Middle frontal gyrus (tissue), 1 donor: ENCODE measurements at regions not wholly inside any gene's neighbourhood (a gene's known extent, or its start where the extent isn't known, plus 50 kb on each side); places are given as distances from the start of the nearest gene placed in this dataset.
A peak's percentile ranks its signal among the peaks of the same experiment; 100 is the strongest.
"Not testable (repeated sequence)": the region's sequence is repeated elsewhere in the genome, so short reads cannot be mapped to it uniquely, and the experiment has no call there.

Experiments used
- DNase-seq: peaks from one replicate; pipeline ENCODE4 v3.0.0-alpha.2; 2015; ENCODE audit warnings: low spot score; ENCODE audit errors: extremely low spot score

DNA sequence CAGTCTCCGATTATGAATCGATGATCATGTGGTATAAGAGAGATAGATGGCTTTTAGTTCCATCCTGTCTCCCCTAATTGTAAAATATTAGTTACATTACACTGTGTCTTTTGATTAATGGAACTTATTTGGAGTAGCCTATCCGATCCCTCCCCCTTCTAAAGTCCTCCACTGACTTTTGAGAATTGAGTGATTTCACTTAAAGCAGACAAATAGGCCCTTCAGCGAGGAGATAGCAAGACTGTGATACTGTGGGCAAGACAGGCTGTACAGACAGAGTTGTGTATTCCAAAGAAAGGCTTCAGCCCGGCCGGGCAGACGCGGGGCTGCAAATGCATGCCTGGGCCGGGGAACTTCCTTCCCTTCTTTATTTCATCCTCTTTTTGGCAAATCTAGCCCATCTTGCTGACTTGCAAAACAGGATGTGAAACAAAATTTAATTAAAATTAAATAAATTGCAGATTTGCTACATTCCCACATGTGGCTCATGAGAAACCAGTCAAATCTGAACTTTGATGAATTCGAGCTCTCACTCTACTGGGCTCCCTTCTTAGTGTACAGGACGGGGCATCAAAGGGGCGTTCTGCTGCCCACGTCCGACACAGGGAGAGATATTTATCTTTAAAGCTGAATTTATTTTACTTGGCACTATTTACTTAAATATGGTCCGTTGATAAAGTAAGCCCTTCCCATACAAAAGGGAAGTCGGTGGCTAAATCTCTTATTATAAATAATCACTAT lies 314.8 kb downstream of the ZNF536 start:
- no peak for DNase-seq

DNA sequence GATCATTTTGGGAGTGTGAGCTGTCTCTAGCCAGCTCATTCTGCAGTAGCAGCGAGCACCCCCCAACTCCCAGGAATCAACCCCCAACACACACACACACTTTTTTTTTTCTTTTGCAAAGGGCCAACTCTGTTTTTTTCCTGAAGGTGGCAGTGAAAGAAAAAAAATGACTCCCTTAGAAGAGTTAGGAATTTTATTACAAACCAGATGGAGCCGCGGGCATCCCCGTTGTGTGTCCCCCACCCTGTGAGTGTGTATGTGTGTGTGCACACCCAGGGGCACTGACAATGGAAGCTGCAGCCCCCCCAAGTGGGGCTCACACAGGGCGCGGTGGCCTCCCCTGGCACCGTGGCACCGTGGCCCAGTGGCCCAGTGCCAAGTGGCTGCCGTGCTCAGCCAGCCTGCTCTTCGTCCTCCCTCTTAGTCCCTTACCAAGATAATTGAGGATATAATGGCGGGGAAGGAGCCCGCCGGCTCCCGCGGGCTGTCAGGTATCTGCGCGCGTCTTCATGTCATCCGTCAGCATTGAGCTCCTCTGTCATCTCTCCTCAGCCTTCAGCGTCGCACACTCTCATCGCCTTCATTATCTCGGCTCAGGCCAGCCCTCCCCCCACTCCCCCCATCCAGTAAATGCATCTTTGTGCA lies 314.1 kb downstream of the ZNF536 start:
- DNase-seq: no peak

GRCh38 chr19:30685426-30686000 lies 313.3 kb downstream of the ZNF536 start:
- DNase-seq: no peak

DNA sequence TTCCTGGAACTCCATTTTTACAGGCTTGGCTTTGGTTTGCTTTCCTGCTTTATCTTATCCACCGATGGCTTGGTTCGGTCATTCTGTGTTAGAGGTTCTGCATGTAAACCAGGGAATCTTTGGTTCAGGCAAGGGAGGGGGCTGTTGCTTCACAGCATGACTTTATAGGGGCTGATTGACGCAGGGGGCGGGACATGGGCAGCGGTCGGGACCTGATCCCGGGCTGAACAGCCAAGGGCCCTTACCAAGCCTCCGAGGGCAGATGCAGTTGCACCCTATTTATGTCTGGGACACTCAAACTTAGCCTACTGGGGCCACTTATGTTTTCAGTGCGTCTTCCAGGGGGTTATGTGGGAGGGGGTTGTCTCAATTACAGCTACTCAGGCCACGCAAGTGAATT lies 312.4 kb downstream of the ZNF536 start:
- no peak for DNase-seq

DNA sequence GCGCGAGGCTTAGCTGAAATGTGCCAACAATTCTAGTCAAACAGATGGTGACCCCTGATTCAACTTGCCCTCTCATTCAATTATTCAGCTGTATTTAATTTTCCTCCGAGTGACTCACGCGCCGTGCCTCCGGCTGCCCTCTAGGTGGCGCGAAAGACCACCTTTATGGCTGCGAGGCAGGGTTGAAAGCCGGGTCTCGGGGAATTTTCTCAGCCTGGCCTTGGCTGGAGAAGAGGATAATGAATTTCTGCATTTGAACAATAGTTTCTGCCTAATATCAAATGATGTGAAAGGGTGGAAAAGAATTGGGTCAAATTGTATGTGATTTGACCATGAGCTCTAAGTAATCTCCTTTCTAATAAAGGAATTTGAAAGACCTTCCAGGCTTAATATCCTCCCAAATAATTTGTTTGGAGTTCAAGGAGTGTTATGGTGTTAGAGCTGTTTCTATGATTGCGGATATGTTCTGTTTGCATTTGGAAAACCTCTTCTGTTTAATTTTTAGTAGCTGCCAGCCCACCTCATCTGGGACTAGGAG lies 310.9 kb downstream of the ZNF536 start:
- peak; percentile 73 for DNase-seq

- no peak for DNase-seq
These were observed 310.2 kb downstream of the ZNF536 start for GRCh38 chr19:30682146-30682998.

DNA sequence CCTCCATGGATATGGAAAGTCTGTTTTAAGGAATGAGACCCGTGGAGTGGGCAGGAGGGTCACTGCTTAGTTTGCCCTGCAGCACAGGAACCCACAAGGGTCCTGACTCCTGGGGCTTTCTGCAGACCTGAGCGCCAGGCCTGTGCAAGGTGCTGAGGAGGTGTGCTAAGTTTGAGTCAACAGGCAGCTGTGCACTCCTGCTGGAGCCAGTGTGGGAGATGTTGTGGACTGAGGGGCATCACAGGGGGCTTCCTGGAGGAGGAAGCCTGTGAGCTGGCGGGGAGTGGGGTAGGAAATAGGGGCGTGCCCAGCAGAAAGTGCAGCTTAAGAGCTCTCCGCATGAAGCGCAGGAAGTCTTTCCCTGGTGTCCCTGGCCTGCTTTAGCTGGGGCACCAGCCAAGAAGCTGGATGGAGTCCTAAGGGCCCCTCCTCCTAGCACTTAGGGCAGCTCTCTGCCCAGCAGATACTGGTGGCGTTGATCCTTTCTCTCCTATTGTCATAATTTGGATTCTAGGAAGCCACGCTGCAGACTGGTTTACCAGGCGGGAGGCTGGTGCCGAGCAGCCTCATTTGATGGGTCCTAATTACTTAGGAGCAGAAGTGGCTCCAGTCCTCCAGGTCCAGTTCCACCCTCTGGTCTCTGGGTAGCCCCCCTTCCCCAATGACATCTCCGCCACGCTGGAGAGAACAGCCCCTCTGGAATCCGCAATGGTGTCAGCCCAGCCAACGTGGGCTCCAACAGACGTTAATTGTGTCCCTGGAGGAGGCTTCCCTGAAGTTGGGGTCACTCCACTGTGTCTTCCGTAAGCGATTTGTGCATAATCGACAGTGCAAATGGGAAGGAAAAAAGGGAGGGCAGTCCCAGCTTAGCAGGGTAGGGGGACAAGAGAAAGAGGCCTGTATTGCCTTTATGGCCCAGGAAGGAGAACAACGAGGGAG lies 309.2 kb downstream of the ZNF536 start:
- no peak for DNase-seq

DNA sequence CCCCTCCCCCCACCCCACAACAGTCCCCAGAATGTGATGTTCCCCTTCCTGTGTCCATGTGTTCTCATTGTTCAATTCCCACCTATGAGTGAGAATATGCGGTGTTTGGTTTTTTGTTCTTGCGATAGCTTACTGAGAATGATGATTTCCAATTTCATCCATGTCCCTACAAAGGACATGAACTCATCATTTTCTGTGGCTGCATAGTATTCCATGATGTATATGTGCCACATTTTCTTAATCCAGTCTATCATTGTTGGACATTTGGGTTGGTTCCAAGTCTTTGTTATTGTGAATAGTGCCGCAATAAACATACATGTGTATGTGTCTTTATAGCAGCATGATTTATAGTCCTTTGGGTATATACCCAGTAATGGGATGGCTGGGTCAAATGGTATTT lies 308.2 kb downstream of the ZNF536 start:
- not testable (repeated sequence) for DNase-seq

GRCh38 chr19:30679789-30680188 lies 307.6 kb downstream of the ZNF536 start:
- no peak for DNase-seq

GRCh38 chr19:30679153-30679702 lies 307.0 kb downstream of the ZNF536 start:
- no peak for DNase-seq

DNA sequence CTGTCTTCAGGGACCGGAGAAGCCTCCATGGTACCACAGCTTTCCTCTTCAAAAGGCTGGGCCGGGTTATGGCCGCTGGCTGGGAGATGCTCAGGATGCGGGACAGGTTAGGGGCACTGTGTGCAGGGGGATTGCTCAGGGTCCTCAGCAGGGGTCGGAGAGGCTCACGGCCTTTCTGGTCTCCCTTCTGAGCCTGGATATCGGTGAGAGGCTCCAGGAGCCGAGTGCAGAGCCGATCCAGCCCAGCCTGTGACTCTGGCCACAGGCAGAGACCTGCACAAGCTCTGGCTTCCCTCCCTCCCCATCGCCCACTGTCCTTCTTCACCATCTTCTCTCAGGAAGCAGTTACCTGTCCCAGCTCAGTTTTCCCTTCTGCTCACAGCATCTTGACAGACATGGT lies 306.0 kb downstream of the ZNF536 start:
- no peak for DNase-seq

DNA sequence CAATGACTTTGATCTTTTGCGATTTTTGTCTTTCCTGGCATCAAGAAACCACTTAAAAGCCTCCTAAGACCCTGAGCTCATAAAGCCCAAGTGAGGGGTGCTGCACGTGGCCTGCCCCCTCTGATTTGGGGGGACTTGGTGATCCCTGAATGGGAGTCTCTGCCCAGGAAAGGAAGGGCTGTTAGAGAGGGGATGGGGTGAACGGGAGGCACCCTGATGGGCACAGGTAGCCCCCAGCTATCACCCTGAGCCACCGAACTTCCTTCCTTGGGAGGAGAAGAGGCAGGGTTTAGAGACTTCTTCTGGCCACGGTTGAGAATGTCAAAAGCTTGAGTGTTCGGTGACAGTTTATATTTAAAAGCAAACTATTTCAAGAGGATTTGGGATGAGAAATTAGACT lies 305.5 kb downstream of the ZNF536 start:
- DNase-seq: no peak

DNA sequence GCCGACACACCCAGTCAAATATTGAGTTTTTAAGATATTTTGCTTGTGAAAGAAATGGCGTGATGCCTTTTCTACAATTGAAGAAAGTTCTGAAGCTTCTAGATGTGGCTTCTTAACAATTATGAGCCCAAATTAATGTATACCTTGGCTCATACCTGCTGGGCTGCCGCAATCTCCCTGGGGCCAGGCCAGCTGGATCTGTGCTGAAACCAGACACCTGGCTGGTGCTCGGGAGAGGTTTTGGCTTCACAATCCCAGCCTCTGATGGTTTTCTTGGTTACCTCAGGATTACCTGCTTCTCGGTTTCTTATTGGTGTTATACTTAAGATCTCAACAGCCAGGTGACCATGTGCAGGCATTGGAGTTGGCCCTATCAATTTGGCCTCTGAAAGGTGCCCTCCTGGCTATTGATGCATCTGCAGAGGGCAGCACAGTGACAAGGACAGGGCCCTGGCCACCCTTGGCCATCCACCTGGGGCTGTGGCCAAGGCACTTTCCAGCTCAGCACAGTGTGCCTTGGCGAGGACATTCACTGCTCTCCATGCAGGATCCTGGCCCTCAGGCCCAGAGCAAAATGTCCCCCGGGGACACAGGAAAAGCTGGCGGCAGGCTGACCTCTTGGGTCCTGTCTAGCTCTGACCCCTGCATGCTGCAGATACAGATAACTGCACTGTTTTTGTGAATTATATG lies 305.0 kb downstream of the ZNF536 start:
- no peak for DNase-seq

GRCh38 chr19:30675086-30675485 lies 302.9 kb downstream of the ZNF536 start:
- no peak for DNase-seq

DNA sequence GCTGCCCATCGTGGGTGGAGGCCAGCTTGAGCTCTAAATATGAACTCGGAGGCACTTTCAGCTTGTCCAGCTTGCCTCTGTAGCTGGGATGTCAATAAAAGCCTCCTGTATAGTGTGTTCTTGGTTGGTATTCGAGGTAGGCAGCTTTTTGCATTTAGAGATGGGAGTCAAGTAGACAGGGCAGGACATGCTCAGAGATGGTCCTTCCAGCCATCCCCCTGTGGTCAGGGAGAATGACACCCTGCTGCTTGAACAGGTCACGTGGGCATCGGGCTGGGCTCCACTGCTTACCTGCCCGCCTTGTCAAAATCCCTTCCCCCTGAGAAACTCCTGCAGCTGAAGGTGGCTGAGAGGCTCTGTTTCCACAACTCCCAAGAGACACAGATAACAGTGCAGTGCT lies 302.5 kb downstream of the ZNF536 start:
- no peak for DNase-seq

- no peak for DNase-seq
These were observed 301.2 kb downstream of the ZNF536 start for GRCh38 chr19:30673336-30673735.

GRCh38 chr19:30672926-30673325 lies 300.7 kb downstream of the ZNF536 start:
- no peak for DNase-seq

DNA sequence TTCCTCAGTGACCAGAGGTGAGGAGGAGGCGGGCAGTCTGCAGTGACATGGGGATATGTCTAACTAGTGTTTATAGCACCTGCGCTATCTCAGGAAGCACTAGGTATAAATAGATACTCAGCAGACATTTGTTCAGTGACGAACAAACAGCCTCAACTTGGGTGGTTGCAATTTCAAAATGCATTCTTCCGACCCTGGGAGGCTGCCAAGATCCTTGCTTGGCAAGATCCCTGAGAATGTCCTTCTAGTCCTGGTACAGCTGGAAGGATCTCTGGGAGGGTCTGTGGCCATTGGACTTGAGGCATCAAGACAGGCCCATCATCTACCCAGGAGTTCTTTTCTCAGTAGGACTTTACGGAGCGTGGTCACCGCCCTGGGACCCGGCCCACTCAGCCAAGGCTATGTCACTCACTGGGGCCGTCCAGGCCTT lies 299.5 kb downstream of the ZNF536 start:
- DNase-seq: no peak

DNA sequence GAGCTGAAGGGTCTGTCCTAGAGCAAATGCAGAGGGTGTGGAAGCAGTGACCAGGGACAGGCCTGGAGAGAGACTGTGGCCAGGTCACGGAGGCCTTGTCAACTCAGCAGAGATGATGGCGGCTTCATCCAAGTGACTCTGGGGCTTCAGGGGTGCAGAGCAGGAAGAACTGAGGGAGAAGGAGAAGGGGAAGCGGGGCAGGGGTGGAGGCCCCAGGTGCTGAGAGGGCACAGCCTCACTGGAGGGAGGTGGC lies 299.1 kb downstream of the ZNF536 start:
- DNase-seq: no peak
